HG02759 (cell line): ENCODE measurements at regions not wholly inside any gene's neighbourhood (a gene's known extent, or its start where the extent isn't known, plus 50 kb on each side); places are given as distances from the start of the nearest gene placed in this dataset.

ENCODE experiments used
- ATAC-seq: cut with Tn5 transposase; IDR thresholded peaks from one replicate; pipeline ENCODE4 v1.9.1; 2021; ENCODE audit warnings: mild to moderate bottlenecking, moderate library complexity; ENCODE audit not compliant: unreplicated experiment

GRCh38 chr7:46900312-46901263 lies 681.3 kb downstream of the TNS3 start:
- no peak for ATAC-seq

- no peak for ATAC-seq
Measured at GRCh38 chr7:46897381-46897780, 684.5 kb downstream of the TNS3 start.

GRCh38 chr7:46886669-46887374 lies 695.1 kb downstream of the TNS3 start:
- no peak for ATAC-seq

GRCh38 chr7:46885167-46885566 lies 696.7 kb downstream of the TNS3 start:
- no peak for ATAC-seq

- no peak for ATAC-seq
Measured at GRCh38 chr7:46881507-46882127, 700.3 kb downstream of the TNS3 start.

GRCh38 chr7:46880508-46881196 lies 701.3 kb downstream of the TNS3 start:
- ATAC-seq = no peak

- ATAC-seq = no peak
Measured at GRCh38 chr7:46879783-46880182, 702.1 kb downstream of the TNS3 start.

- ATAC-seq = no peak
Measured at GRCh38 chr7:46871516-46871915, 710.4 kb downstream of the TNS3 start.

GRCh38 chr7:46864716-46865115 lies 717.2 kb downstream of the TNS3 start:
- ATAC-seq = no peak

- ATAC-seq = no peak
Measured at GRCh38 chr7:46859963-46860475, 721.9 kb downstream of the TNS3 start.

GRCh38 chr7:46855851-46856250 lies 726.1 kb downstream of the TNS3 start:
- ATAC-seq = no peak

- ATAC-seq = no peak
Measured at GRCh38 chr7:46854958-46855473, 726.9 kb downstream of the TNS3 start.

- no peak for ATAC-seq
Measured at GRCh38 chr7:46853451-46853850, 728.5 kb downstream of the TNS3 start.

GRCh38 chr7:46852795-46853194 lies 729.1 kb downstream of the TNS3 start:
- no peak for ATAC-seq

- ATAC-seq = no peak
Measured at GRCh38 chr7:46850563-46851330, 731.2 kb downstream of the TNS3 start.

- no peak for ATAC-seq
Measured at GRCh38 chr7:46848944-46849343, 733.0 kb downstream of the TNS3 start.

GRCh38 chr7:46848311-46848710 lies 733.6 kb downstream of the TNS3 start:
- ATAC-seq = no peak

- no peak for ATAC-seq
Measured at GRCh38 chr7:46847126-46847525, 734.8 kb downstream of the TNS3 start.

- ATAC-seq = no peak
Measured at GRCh38 chr7:46844486-46844885, 737.4 kb downstream of the TNS3 start.

- no peak for ATAC-seq
Measured at GRCh38 chr7:46841248-46841647, 740.7 kb downstream of the TNS3 start.
